Ovary (tissue), 3 donors: ENCODE measurements at regions not wholly inside any gene's neighbourhood (a gene's known extent, or its start where the extent isn't known, plus 50 kb on each side); places are given as distances from the start of the nearest gene placed in this dataset.

Experiments used
- EP300 ChIP-seq: sonication (generic); formaldehyde crosslinking; IDR thresholded peaks from one replicate; pipeline ENCODE4 v1.6.1; 2017; ENCODE audit warnings: antibody characterized with exemption
- TF ChIP-seq, protein P1 (sequence below), 3 donors: fragments of 450-650 bp in 2 of 3; fragments of 200-600 bp in 1 of 3; IDR thresholded peaks; one replicate each; pipeline versions ENCODE4 v1.5.1 to v1.8.0; 2016 to 2022; ENCODE audit warnings: antibody characterized with exemption in 3 of 3, mild to moderate bottlenecking in 1 of 3
- donor health status: DM: no; HTN: no; CAD: no.

DNA sequence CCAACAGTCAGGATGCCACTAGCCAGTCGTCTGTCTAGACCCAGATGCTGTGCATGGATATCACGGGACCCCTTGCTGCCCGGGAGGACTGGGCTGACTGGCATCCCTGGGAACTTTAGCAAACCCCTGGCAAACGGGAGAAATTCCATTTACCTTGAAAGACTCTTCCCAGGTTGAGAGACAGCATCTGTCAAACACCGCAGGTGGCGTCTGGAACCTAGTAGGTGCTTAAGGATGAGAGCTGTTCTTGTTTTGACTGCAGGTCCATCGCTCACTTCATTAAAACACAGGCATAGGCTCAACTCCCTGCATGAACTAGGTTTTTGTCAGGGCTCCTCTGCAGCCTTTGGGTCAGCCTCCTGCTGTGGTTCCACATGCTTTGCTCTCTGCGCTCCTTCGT lies 546.3 kb downstream of the BCL11B start:
- TF ChIP-seq, protein P1, sequence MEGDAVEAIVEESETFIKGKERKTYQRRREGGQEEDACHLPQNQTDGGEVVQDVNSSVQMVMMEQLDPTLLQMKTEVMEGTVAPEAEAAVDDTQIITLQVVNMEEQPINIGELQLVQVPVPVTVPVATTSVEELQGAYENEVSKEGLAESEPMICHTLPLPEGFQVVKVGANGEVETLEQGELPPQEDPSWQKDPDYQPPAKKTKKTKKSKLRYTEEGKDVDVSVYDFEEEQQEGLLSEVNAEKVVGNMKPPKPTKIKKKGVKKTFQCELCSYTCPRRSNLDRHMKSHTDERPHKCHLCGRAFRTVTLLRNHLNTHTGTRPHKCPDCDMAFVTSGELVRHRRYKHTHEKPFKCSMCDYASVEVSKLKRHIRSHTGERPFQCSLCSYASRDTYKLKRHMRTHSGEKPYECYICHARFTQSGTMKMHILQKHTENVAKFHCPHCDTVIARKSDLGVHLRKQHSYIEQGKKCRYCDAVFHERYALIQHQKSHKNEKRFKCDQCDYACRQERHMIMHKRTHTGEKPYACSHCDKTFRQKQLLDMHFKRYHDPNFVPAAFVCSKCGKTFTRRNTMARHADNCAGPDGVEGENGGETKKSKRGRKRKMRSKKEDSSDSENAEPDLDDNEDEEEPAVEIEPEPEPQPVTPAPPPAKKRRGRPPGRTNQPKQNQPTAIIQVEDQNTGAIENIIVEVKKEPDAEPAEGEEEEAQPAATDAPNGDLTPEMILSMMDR (IDR thresholded peaks at IDR 0.05): no peak
- TF ChIP-seq EP300: no peak
